COLO829 (cell line): ENCODE measurements at regions not wholly inside any gene's neighbourhood (a gene's known extent, or its start where the extent isn't known, plus 50 kb on each side); places are given as distances from the start of the nearest gene placed in this dataset.

Source experiments
- DNase-seq: peaks from one replicate; pipeline ENCODE4 v3.0.0; 2012; ENCODE audit warnings: low spot score

DNA sequence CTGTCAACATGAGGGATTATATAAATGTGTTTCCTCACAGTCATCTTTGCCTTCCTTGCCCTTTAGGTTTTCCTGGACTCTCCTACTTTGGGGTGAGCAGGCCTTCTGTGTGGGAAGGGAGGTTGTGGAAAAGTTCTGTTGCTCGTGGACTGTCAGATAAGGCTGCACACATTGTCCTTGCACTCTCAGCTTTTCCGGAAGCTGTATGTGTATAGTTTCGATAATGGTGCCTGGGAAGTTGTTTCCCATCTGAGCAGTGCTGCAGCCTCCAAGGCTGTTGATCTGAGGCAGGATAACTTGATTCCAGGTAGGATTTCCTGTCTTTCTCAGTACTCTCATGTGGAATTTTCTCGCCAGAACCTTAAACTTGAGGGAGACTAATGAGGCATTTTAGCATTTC lies 297.8 kb upstream of the AZI2 start:
- no peak for DNase-seq

DNA sequence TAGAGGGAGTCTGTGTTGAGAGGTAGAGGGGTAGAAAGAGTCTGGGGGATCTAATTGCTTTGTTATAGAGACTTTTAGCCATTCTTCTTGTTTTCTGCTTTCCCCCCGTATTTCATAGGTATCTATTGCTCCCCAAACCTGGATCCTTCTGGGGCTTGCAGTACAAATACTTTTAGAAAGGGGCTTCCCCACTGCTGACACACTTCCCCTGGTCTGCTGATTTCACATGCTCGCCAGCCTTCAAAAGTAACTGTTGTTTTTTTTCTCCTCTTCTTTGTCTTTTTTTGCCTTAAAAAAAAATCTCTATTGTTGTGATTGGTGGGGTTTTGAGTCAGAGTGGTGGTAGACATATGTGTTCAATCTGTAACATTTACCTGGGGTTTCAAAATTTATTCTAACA lies 300.6 kb upstream of the AZI2 start:
- DNase-seq, result no peak

DNA sequence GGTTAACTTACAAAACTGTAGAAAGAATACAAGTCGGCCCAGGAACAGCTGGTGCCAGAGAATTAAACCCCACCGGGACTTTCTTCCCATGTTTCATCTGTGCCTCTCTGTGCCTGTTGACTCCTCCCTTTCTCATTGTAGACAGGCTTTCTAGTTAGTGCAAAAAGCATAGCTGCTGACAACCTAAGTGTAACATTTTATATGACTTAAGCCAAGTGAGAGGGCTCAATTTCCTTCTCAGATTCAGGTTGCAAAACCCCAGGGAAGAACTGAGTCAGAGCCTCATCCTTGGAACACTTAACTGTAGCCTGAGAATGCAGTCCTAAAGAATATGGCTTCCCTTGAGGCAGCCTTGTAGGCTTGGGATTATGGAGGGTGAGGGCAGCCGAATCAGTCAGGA lies 302.5 kb upstream of the AZI2 start:
- no peak for DNase-seq

DNA sequence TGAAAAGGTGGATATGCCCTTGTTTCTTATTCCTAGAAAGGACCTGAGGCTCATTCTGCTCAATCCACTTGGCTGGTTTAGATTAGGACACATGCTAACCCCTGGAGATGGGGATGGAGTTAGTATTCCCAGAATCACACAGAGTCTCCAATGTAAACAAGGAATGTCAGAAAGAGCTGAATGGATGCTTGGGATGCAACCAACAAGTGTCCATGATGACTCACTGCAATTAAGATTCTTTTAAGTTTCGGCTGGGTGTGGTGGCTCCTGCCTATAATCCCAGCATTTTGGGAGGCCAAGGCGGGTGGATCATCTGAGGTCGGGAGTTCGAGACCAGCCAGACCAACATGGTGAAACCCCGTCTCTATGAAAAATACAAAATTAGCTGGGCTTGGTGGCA lies 315.5 kb upstream of the AZI2 start:
- no peak for DNase-seq

DNA sequence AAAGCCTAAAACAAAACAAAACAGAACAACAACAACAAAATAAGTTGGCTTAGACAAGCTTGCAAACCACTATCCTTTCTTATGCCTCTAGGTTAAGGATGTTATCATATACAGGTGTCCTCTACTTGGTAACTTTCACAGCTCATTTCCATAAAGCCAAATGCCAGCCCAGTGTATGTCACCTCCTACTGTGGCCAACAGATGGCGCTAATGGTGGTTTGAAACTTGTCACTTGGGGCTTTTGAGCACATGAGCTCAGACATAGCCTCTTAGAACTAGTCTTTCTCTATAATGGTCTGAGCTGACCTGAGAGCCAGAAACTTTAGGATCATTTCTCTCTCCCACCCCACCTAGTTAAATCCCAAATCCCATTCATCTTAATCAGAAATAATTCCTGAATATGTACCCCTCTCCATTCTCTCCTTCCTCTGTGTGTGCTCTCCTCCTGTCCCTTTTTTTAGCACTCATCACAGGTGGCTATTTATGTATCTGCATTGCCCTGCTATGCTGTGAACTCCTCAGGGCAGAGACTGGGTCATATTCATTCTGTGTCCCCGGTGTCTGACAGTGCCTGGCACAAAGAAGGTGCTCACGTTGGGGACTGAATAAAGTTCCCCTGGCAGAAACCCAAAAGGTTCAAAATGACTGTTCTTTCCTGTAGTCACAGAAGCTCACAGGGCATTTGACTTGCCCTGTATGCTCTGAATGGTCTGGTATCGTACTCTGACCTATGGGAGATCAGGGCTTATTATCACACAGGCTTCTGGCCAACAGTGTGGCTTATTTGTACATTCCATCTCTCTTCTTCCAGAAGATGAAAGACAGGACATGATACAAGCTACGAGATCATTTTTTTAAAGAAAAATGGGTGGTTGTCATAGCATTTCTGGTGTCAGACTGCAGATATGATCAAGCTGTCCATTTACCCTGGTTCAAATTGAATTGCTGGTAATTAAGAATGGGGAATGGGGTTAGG lies 319.3 kb upstream of the AZI2 start:
- peak; percentile 48 for DNase-seq

DNA sequence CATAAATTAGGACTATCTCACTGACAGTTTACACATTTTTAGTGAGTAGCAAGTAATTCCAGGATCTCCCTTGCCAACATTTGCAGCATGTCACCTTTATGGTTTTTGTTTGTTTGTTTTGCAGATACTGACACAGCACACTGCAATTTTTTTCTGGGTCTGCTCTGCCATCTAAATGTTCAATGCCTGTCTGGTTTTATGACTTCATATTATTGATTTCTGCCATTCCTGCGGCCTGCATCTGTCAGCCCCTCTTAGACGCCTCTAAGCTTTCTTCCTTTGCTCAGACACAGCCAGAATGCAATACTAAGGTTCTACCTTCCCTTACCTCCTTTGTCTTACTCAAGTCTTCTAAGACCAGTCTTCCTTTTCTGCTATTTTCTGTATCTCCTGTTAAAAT lies 321.2 kb upstream of the AZI2 start:
- DNase-seq, result no peak

DNA sequence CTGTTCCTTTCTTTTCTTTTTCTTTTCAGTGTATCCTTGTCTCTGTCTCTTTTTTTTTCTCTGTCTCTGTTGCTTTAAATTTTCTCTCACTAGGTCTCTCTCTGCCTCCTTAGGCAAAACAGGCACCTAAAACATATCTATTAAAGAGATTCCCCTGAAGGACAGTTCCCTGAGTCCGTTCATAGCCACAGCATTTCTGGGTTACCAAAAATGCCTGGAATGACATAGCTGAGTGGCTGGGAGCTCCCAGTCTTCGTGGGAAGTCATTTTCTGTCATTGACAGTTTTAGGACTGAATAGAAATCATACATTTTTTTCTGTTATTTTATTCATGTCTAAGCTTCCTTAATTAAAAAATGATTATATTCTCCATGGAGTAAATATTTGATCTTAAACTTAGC lies 323.8 kb upstream of the AZI2 start:
- no peak for DNase-seq

DNA sequence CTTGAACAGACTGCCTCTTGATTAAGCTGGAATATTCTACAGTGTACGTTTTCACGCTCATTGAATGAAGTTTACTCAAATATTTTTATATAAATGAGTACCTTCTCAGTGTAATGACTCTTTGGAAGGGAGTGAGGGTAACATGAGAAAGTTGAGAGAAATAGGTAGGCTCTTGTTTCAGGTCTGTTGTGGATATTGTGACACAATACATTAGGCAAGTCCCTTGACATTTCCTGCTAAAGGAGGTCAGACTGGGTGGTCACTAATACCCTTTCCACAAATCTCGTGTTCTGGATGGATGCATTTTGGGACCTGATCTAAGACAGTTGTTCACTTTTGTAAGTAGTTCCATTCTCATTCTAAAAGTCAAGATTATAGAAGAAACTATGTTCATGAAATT lies 324.8 kb upstream of the AZI2 start:
- DNase-seq, result no peak

DNA sequence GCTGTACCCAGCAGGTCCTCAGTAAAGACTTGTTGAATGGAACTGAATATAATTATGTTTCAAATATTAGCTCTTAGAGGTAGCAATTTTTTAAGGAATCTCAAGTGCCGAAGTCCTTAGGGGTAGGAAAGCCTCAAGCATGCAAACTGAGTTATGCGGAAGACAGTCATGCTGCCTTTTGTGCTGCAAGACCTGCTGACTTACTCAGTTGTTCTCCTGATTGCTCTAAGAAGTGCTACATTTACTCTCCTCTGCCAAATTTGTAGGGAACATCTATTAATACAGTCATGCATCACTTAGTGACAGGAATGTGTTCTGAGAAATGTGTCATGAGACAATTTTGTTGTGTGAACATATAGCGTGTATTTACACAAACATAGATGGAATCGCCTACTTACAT lies 325.6 kb upstream of the AZI2 start:
- no peak for DNase-seq

DNA sequence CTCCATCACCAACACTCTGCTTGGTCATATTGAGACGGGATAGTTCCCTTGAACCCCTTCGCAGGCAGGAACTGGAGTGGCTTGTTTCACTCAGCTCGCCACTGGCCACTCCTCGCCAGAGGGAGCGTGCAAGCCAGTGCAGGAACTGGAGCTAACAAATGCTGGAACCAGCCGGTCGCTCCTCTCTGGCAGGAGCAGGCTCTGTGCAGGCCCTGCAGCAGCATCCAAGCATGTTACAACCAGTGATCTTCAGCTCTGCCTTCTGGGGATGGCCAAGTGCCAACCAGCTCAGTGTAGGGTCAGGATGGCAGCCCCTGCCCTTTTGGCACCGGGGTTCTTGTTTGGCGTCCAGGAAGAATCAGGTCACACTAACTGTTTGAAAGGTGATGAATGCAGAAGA lies 329.0 kb upstream of the AZI2 start:
- no peak for DNase-seq

DNA sequence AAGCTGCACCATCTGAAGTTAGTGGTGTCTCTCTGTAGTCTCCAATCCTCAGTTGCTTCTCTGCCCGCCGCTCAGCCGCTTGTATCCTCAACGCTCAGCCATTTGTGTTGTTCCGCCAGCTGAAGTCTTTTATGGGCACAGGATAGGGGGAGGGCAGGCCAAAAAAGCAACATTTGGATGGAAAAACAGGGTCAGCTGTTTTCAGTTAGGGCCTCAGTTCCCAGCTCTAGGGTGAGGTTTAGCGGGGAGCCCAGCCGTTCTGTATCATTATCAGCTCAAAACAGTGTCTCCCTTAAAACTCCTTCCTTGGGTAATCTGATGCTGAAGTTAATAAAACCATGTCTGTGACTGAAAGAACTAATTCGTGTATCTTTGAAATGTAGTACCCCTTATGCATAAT lies 329.5 kb upstream of the AZI2 start:
- DNase-seq, result no peak

DNA sequence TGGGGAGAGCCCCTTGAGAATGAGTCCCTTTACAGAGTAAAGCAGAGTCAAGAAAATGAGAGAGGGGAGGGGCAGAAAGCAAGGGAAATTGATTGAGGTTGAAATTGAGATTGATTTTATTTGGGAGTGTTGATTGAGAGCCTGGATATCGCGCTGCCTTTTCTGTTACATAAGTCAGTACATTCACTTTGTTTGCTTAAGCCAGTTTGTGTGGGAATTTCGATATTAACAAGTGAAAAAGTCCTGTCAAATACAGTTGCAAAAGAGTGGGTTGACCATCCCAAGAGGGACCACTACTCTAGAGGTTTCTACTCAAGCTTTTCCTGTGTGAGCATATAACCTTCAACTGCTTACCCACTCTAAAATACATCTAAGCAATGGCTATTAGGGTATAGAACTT lies 331.4 kb upstream of the AZI2 start:
- DNase-seq, result no peak

DNA sequence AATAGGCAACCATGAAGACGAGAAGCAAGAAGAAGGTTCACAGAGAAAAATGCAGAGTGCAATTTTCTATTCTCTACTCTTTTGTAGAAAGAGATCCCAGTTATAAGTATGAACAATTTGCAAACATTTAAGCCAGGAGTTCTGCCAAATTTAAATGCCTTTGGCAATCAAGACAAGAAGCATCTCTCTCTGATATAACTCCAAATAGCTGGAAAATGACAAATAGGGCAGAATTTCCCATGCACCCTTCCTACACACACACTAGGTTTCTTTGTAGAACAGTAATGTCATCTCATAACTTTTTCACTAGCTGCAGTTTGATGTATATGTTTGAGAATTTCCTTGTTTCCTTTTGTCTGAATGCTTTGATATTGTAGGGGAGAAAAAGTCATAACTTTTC lies 333.5 kb upstream of the AZI2 start:
- DNase-seq, result peak; percentile 66

DNA sequence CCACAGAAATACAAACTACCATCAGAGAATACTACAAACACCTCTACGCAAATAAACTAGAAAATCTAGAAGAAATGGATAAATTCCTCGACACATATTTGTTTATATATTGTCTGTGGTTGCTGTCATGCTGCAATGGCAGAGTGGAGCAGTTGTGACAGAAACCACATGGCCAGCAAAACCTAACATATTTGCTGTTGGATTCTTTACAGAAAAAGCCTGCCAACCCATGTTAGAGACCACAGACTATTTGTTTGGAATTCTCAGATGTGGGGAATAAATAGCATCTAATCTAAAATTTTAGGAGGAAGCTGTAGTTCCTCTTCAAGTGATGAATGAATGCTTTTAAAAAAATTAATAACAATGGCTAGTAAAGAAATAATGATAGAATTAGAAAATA lies 341.6 kb upstream of the AZI2 start:
- no peak for DNase-seq

DNA sequence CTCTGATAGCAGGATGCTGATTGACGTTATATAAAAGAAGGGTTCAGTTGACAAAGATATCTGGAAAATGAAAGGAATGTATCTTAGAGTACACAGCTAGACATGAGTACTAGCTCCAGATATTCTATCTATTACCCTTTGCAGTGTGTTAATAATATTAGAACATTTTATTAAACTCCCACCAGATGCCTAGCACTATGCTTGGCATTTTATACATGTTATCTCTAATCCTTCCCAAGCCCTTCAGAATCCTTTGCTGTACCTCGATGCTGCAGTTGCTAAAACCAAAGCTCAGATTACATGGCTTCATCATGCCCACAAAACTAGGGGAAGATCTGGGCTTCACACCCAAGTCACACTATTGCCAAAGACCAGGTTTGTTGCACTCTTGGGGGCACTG lies 350.1 kb upstream of the AZI2 start:
- no peak for DNase-seq

DNA sequence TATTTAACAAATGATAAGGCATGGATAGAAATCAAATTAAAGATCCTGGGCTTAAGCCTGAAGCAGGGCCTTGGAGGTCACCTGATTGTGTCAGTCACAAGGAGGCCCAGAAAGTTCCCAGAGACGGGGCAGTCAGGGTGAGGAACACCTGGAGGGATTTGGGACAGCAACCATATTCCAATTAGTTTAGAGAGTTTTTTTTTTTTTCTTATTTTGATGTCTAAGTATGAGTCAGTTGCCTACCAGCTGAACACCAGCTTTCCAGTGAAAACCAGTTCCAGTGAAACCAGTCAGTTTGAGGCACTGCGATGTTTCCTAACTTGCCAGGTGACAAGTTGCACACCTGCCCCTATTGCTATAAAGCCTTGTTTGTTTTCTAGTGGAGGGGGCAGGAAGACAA lies 350.7 kb upstream of the AZI2 start:
- DNase-seq, result no peak

DNA sequence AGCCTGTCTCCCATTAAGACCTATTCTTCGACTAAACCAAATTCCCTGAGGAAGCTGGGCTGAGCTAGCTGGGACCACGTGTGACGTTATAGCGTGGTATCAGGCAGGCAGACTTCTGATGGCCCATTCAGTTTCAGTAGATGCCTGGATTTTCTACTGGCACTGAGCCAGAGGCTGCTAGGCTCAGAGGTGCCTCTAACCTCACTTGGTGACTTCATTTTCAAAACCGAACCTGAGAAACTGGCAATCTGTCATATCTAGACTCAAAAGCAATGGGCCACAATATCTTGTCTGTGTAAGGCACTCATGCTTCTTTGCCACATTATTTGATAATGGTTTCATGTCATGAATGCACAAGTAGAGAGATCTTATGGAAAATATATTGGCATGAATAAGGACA lies 352.1 kb upstream of the AZI2 start:
- DNase-seq, result no peak

DNA sequence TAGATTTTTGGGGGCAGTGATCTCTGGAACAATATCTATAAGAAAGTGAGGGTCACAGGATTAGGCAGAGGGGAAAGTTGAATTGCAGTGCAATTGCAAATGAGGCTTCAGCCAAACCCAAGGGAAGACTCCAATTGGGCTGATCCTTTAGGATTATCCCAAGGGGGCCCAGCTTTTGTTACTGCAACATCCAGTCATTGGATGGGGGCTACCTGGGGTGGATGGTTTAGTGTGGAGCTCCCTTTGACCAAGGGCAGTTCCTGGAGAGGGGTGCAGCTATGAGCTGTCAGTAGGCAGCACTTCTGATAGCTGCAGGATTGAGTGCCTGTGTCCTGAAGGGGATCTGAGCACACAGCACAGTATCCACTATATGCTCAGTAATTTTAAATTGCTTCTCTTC lies 355.2 kb upstream of the AZI2 start:
- DNase-seq, result no peak

DNA sequence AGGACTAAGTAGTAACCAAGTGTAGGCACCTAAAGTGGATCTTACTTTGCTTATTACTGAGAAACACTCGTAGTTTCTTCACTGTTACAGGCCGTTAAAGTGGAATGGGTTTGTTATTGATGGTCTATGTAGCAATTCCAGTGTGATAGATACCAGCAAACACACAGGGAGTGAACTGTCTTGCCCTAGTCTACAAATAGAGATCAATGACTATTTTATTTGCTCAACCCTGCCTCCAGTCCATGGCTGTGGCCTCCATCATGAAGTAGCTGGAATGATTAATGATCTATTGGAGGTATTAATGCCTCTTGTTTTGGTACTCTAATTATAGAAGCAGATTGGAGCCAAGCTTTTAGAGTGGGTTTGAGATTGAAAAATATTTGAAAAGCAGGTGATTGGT lies 362.7 kb upstream of the AZI2 start:
- no peak for DNase-seq

DNA sequence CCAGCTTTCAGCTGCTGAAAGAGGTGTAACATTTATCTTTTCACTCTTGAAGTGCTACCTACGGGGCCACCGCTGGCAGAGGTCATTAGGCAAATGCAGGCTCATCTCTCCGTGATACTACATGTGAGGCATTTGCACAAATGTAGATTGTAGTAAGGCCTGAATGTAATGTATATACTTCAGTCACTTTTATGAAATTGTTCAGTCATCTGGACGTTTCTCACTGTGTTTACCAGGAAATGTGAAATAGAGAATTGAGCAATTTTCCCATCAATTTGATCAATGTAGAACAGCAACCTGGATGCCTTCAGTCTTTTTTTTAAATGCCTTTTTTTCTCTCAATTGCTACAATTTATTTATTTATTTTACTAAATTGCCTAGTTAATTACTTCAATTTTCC lies 368.3 kb upstream of the AZI2 start:
- no peak for DNase-seq

DNA sequence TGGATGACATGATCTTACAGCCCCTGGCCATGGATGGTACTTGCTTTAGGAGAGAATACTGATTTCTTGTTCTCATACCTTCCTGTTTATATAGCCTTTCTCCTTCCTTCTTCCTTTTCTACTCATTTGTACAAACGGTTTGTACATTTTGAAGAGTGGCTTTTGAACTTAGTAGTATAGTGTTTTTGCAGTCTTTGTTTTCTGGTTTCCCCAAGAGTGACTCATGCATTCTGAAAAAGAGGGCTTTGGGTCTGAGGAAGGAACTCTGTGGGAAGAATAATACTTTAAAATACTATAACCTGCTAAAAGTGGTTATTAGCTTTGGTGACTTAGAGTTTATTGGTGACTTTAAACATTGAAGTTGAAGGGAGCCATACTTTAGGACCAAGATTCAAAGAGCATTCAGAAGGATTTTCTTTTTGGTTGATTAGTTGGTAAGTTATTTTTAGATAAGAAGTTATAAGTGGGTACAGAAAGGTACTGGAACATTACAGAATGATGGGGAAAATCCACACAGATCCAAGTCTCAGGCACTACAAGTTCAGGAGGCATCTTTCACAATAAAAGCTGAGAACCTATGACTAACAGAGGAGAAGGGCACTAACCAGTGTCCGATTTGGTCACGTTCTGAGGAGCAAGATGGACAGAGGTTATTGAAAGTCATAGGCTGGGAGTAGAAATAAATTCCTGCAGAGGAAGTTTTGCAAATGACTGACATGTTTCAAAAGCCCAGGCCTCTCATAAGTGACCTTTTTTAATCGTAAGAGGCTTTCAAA lies 369.6 kb upstream of the AZI2 start:
- no peak for DNase-seq

DNA sequence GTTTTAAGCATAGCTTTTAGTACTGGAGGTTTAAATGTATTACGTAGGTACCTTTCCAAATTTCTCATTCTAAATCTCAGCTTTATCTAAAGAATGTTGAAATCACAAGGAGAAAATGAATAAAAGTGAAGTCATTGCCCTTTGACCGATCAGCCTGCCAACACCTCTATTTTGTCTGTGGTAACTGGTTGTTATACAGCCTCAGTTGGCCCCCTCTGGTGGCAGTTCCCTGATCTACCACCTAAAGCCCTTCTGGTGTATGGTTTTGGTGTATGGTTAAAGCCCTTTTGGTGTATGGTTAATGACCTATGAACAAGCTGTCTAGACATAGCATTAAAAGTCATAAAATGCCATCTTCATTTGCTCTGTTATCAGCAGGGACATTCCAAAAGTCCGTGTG lies 378.2 kb upstream of the AZI2 start:
- DNase-seq, result peak; percentile 84

DNA sequence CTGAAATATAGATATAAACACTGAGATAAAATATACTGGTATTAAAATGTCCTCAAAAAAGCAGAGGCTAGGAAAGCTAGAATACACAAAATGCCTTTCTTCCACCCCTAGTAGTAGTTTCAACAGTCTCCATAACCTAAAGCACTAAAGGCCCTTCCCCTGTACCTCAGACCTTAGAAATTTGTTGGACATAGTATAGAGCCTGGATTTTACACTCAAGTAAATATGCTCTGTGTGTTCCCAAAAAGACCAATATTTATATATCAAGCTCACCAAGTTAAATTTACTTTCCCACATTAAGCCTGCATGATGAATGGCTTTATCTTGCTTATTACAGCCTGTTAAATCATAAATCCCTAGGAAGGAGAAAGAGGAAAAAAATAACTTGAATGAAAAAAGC lies 378.7 kb upstream of the AZI2 start:
- no peak for DNase-seq

DNA sequence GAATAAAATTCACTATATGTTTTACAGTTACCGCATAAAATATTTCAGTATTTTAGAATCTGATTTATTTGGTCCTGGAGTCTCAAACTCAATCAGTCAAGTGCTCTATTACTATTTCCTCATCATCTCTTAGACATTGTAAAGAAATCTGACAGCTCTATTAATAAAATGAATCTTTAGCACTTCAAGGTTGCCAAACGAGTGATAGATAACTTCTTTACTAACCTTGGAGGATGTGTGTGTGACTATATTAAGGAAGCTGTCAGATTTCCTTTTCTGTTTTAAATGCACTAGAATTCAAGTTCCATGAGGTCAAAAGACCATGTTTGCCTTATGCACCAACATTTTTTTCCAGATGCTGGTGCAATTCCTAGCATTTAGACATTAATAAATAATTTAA lies 389.8 kb upstream of the AZI2 start:
- DNase-seq, result no peak
